Nephron (organoid): ENCODE measurements at regions not wholly inside any gene's neighbourhood (a gene's known extent, or its start where the extent isn't known, plus 50 kb on each side); places are given as distances from the start of the nearest gene placed in this dataset.
"Not testable (repeated sequence)": the region's sequence is repeated elsewhere in the genome, so short reads cannot be mapped to it uniquely, and the experiment has no call there.

ENCODE experiments used
- H3K27ac Mint-ChIP-seq, 3 experiments: 2 replicates each; pipeline ENCODE4 v1.8.0; 2020; ENCODE audit warnings: mixed read lengths in 3 of 3, mild to moderate bottlenecking in 2 of 3, moderate library complexity in 1 of 3
- H3K27me3 Mint-ChIP-seq: 2 replicates; pipeline ENCODE4 v1.8.0; 2021; ENCODE audit warnings: low read depth, mild to moderate bottlenecking, moderate library complexity, mixed read lengths
- H3K36me3 Mint-ChIP-seq: 2 replicates; pipeline ENCODE4 v1.8.0; 2020; ENCODE audit warnings: low read depth, mixed read lengths
- H3K4me1 Mint-ChIP-seq: 2 replicates; pipeline ENCODE4 v1.8.0; 2020; ENCODE audit warnings: mixed read lengths
- H3K4me3 Mint-ChIP-seq, 3 experiments: 2 replicates each; pipeline ENCODE4 v1.8.0; 2020; ENCODE audit warnings: mild to moderate bottlenecking in 3 of 3, mixed read lengths in 3 of 3, moderate library complexity in 2 of 3
- H3K9me3 Mint-ChIP-seq: 2 replicates; pipeline ENCODE4 v1.8.0; 2020; ENCODE audit warnings: mixed read lengths
- TF ChIP-seq, protein P1 (sequence below), 3 experiments: fragments of 200-600 bp; sonication (generic); IDR thresholded peaks; one replicate each; pipeline ENCODE4 v1.5.0; 2021; ENCODE audit warnings: antibody characterized with exemption in 3 of 3; ENCODE audit not compliant: unreplicated experiment in 3 of 3

DNA sequence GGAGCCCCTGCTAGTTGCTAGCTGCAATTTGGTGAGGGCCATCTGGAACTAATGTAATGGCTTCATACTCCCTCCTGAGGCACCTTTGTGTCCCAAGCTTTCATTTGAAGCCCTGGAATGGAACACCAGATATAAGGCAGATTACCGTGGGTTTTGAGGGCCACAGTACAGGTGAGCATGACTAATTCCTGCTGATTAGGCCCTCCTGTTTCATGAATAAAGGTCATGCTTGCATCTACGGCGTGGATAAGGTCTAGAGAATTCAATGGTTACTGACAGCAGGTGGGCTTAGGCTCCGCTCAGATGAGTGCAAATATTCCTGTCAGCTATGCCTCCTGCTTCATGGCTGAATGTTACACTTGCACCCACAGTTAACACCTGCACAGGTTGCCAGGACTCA, 495.4 kb downstream of the NAP1L3 start:
- Mint-ChIP-seq H3K4me3 (no peak overlapping the region), H3K27me3 (no peaks in the 10 kb centered on the region), H3K36me3 (no peaks in the 10 kb centered on the region), H3K27ac (no peak overlapping the region), H3K9me3 (peaks cover 21% of the 10 kb centered on the region), H3K4me1 (no peaks in the 10 kb centered on the region)
- TF ChIP-seq, protein P1, sequence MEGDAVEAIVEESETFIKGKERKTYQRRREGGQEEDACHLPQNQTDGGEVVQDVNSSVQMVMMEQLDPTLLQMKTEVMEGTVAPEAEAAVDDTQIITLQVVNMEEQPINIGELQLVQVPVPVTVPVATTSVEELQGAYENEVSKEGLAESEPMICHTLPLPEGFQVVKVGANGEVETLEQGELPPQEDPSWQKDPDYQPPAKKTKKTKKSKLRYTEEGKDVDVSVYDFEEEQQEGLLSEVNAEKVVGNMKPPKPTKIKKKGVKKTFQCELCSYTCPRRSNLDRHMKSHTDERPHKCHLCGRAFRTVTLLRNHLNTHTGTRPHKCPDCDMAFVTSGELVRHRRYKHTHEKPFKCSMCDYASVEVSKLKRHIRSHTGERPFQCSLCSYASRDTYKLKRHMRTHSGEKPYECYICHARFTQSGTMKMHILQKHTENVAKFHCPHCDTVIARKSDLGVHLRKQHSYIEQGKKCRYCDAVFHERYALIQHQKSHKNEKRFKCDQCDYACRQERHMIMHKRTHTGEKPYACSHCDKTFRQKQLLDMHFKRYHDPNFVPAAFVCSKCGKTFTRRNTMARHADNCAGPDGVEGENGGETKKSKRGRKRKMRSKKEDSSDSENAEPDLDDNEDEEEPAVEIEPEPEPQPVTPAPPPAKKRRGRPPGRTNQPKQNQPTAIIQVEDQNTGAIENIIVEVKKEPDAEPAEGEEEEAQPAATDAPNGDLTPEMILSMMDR (IDR thresholded peaks at IDR 0.05; ENCODE audit: unreplicated experiment in 3 of 3): no peak

DNA sequence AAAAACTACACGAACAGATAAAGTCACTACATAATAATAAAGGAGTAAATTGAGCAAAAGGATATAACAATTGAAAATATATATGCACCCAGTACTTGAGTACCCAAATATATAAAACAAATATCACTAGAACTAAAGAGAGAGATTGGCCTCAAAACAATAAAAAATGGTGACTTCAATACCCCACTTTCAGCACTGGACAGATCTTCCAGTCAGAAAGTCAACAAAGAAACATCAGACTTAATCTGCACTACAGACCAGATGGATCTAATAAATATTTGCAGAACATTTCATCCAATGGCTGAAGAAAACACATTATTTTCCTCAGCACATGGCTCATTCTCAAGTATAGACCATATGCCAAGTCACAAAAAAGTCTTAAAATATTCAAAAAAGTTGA, 503.6 kb downstream of the NAP1L3 start:
- no peak overlapping the region for H3K4me3 Mint-ChIP-seq
- no peak overlapping the region for H3K27ac Mint-ChIP-seq
- H3K36me3 Mint-ChIP-seq: no peaks in the 10 kb centered on the region

DNA sequence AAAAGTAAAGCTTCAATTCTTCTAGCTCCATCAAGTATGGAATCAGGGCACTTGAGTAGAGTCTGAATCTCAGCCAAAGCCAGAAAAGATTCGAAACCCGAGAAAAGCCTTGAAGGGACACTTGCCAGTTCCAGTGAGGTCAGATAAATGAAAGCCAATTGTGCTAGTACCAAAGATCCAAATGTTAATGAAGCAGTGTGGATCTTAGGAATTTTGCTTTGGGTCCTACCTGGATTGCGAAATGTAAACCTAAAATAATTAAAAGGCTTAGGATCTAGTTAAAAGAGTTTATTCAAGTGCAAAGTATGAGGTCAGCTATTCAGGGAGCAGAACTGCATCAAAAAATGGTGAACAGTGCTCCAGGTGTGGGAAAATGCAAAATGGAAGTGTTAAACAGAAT, 552.6 kb downstream of the NAP1L3 start:
- Mint-ChIP-seq H3K27me3 (peaks cover under 1% of the 10 kb centered on the region), H3K4me3 (no peak overlapping the region), H3K9me3 (no peaks in the 10 kb centered on the region), H3K4me1 (no peaks in the 10 kb centered on the region), H3K27ac (peak overlapping the region in 1 of 3 experiments; percentile 52), H3K36me3 (no peaks in the 10 kb centered on the region)
- TF ChIP-seq, protein P1 (IDR thresholded peaks at IDR 0.05; ENCODE audit: unreplicated experiment in 3 of 3): no peak

More for the DNA sequence above, 503.6 kb downstream of the NAP1L3 start:
- TF ChIP-seq, protein P1 (IDR thresholded peaks at IDR 0.05; ENCODE audit: unreplicated experiment in 3 of 3): no peak
- no peaks in the 10 kb centered on the region for H3K4me1 Mint-ChIP-seq
- H3K9me3 Mint-ChIP-seq: peaks cover 29% of the 10 kb centered on the region
- no peaks in the 10 kb centered on the region for H3K27me3 Mint-ChIP-seq

DNA sequence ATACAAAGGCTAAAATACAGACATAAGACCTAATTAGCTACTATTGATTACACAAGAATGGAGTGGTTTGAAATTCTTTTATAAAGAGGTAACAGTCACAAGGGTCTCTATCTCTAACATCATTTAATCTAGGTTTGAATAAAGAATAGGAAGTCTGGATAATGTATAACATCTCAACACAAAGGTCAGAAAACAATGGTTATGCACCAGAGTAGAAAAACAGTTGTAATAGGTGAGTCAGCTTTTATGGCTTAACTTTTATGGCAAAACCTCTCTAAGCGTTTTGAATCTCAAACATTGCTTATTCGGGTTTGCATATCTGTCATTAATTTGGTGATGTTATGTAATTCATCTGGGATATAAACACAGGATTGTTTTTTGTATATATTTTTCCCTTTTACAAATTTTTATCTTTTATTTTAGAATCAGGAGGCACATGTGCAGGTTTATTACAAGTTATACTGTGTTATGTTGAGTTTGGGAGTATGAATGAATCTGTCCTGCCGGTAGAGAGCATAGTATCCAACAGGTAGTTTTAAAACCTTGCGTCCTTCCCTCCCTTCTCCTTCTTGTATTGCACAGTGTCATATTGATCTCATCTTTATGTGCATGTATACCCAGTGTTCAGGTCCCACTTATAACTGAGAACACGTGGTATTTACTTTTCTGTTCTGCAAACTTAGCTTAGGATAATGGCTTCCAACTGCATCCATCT, 569.9 kb downstream of the NAP1L3 start:
- H3K9me3 Mint-ChIP-seq, H3K27me3 Mint-ChIP-seq, H3K4me3 Mint-ChIP-seq, H3K4me1 Mint-ChIP-seq, H3K27ac Mint-ChIP-seq, H3K36me3 Mint-ChIP-seq: not testable (repeated sequence)

DNA sequence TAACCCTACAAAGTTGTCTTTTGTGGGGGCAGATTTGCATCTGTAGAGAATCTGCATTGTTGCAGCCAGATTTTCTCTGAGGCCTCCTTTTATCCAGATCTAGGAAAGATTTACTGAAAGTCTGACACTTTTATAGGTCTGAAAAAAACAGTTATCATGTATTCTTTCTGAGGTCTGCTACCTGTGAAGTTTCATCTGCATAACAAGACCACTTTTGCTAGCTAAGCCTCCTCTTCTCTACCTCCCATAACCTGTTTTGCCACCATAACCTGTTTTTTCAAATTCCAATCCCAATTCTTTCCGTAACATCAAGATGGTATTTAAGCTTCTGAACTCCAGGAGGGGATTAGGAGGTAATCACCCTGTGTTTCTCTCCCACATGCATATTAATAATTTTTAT, 577.8 kb downstream of the NAP1L3 start:
- H3K4me3 Mint-ChIP-seq, H3K36me3 Mint-ChIP-seq, H3K9me3 Mint-ChIP-seq, H3K4me1 Mint-ChIP-seq, H3K27me3 Mint-ChIP-seq, H3K27ac Mint-ChIP-seq: not testable (repeated sequence)

DNA sequence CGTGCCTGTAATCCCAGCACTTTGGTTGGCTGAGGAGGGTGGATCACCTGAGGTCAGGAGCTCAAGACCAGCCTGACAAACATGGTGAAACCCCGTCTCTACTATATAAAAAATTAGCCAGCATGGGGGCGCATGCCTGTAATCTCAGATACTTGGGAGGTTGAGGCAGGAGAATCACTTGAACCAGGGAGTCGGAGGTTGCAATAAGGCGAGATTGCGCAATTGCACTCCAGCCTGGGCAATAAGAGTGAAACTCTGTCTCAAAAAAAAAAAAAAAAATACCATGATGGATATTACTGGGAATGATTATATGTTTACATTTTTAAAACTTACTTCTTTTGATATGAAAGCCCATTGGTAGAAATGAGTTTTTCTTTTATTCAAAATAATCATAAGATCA, 594.5 kb downstream of the NAP1L3 start:
- not testable (repeated sequence) for H3K4me3 Mint-ChIP-seq, H3K36me3 Mint-ChIP-seq, H3K27ac Mint-ChIP-seq, H3K9me3 Mint-ChIP-seq, H3K4me1 Mint-ChIP-seq, H3K27me3 Mint-ChIP-seq

DNA sequence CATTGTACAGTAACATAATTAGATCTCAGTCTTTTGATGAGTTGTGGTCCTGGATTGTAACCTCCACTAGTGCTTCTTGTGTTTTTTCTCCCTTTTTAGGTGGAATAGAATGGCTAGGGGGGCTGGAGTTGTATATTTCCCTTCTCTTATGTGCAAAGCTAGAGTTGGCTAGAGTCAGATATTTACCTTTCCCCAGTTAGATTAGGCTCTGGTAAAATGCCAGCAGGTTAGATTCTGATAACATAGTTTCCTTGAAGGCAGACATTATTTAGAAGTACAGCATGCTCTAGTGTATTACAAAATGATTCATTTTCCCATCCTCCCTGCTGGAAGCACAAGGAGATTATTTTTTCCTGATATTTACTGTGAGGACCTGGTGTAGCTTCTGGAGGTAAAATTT, 618.1 kb downstream of the NAP1L3 start:
- H3K27ac Mint-ChIP-seq, H3K9me3 Mint-ChIP-seq, H3K4me1 Mint-ChIP-seq, H3K4me3 Mint-ChIP-seq, H3K27me3 Mint-ChIP-seq, H3K36me3 Mint-ChIP-seq: not testable (repeated sequence)

DNA sequence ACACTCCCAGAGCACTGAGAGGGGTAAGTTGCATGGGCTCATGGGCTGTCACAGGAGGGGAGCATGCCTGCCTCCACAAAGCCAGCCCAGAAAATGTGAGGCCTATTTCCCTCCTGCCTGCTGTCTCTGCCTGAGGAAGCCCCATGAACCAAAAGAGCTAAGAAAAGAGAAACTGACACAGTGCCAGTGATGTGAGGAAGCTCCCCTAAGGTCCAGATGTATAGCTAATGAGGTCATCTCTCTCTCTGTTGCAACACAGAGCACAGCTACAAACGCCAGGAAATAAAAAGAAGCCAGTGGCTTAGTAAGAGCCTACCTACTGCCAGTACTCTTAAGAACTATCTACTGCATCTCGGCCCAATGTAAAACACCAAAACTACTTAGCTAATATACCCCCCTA, 653.5 kb downstream of the NAP1L3 start:
- H3K36me3 Mint-ChIP-seq, H3K4me3 Mint-ChIP-seq, H3K4me1 Mint-ChIP-seq, H3K27ac Mint-ChIP-seq, H3K9me3 Mint-ChIP-seq, H3K27me3 Mint-ChIP-seq: not testable (repeated sequence)

DNA sequence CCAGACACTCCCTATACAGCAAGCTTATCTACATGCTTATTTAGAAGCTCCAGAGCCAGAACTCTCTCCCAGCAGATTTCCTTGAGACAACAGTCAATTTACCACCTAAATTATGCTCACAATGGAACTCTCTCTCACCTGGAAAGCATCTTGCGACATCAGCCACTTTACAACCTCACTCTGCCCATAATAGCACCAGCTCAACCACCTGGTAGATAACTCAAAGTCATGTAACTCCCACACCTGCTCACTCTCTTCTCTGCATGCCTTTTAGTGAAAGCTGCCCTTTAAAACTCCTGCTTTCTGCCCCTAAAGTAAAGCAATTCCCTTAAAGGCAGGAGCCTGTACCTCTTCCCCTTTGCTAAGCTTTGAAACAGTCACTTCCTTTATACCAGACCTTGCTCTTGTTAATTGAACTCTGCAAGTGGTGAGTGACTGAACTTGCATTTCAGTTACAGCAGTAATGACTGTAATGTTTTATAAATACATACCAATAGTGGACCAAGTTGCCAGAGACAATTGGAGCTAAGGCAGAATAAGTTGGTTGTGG, 658.8 kb downstream of the NAP1L3 start:
- not testable (repeated sequence) for H3K9me3 Mint-ChIP-seq, H3K27ac Mint-ChIP-seq, H3K36me3 Mint-ChIP-seq, H3K4me3 Mint-ChIP-seq, H3K4me1 Mint-ChIP-seq, H3K27me3 Mint-ChIP-seq
